ENCODE measurements at regions not wholly inside any gene's neighbourhood (a gene's known extent, or its start where the extent isn't known, plus 50 kb on each side); places are given as distances from the start of the nearest gene placed in this dataset.
"Not testable (repeated sequence)": the region's sequence is repeated elsewhere in the genome, so short reads cannot be mapped to it uniquely, and the experiment has no call there.

DNA sequence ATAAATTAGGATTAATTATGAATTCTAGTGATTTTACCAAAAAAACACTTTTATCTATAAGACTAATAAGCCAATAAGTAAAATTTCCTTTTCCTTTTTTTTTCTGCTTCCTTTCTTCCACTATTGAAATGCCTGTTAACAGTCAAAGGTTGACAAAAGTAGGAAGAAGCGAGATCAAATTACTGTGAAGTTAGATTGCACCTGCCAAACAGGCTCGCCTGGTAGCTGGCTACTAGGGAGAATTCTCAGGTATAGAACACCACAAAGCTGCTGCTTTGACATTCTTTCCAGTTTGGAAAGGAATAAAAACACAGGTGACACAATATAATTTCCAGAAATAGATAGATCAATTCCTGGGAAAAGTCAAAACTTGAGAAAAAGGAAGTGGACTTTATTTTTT lies 749.0 kb downstream of the NSUN3 start:
- H3K9me3 ChIP-seq (ENCODE audit: control insufficient read depth in 4 of 4, insufficient read depth in 3 of 4, low read length in 3 of 4): no peaks in the 10 kb centered on the region
- ATAC-seq (ENCODE audit: insufficient read depth, low FRiP score) (no peak), DNase-seq (peak in 2 of 3 donors; percentile 18 to 35)
- no peak overlapping the region for H3K4me3 ChIP-seq
- H3K4me1 ChIP-seq (ENCODE audit: control insufficient read depth in 5 of 5, insufficient read depth in 5 of 5, low read length in 5 of 5): no peaks in the 10 kb centered on the region
- H3K27me3 ChIP-seq (ENCODE audit: control insufficient read depth in 3 of 3, insufficient read depth in 3 of 3, low read length in 2 of 3): no peaks in the 10 kb centered on the region
- 73 to 81% methylated on average over 2 of the region's 2 CpGs for WGBS, 2 donors
- TF ChIP-seq CTCF (IDR thresholded peaks at IDR 0.05; ENCODE audit: control extremely low read depth, extremely low read depth): no peak
- H3K27ac ChIP-seq (ENCODE audit: low read depth in 1 of 2, low read length in 1 of 2): no peak overlapping the region
- H3K36me3 ChIP-seq (ENCODE audit: control insufficient read depth in 4 of 4, insufficient read depth in 4 of 4, low read length in 4 of 4): no peaks in the 10 kb centered on the region
- H3K9ac ChIP-seq (ENCODE audit: insufficient read depth in 1 of 2, low read length in 2 of 2): no peak overlapping the region

GRCh38 chr3:94821241-94821640 lies 758.4 kb downstream of the NSUN3 start:
- H3K4me1 ChIP-seq (ENCODE audit: control insufficient read depth in 5 of 5, insufficient read depth in 5 of 5, low read length in 5 of 5): no peaks in the 10 kb centered on the region
- WGBS, 2 donors: 60 to 71% methylated on average over 1 of the region's 1 CpG

GRCh38 chr3:94822298-94822697 lies 759.4 kb downstream of the NSUN3 start:
- DNase-seq (no peak), ATAC-seq (ENCODE audit: insufficient read depth, low FRiP score) (no peak)
- Histone ChIP-seq H3K9ac (ENCODE audit: insufficient read depth in 1 of 2, low read length in 2 of 2) (no peak overlapping the region), H3K4me3 (no peak overlapping the region), H3K36me3 (ENCODE audit: control insufficient read depth in 4 of 4, insufficient read depth in 4 of 4, low read length in 4 of 4) (no peaks in the 10 kb centered on the region), H3K9me3 (ENCODE audit: control insufficient read depth in 4 of 4, insufficient read depth in 3 of 4, low read length in 3 of 4) (peaks cover 0 to 1% (median 0%) of the 10 kb centered on the region in 4 donors), H3K4me1 (ENCODE audit: control insufficient read depth in 5 of 5, insufficient read depth in 5 of 5, low read length in 5 of 5) (no peaks in the 10 kb centered on the region), H3K27ac (ENCODE audit: low read depth in 1 of 2, low read length in 1 of 2) (no peak overlapping the region), H3K27me3 (ENCODE audit: control insufficient read depth in 3 of 3, insufficient read depth in 3 of 3, low read length in 2 of 3) (no peaks in the 10 kb centered on the region)
- TF ChIP-seq CTCF (IDR thresholded peaks at IDR 0.05; ENCODE audit: control extremely low read depth, extremely low read depth): no peak
- 57 to 69% methylated on average over 2 of the region's 2 CpGs for WGBS, 2 donors

More at GRCh38 chr3:94821241-94821640, 758.4 kb downstream of the NSUN3 start:
- Histone ChIP-seq H3K4me3 (no peak overlapping the region), H3K9me3 (ENCODE audit: control insufficient read depth in 4 of 4, insufficient read depth in 3 of 4, low read length in 3 of 4) (peaks cover 0 to 1% (median 0%) of the 10 kb centered on the region in 4 donors), H3K27me3 (ENCODE audit: control insufficient read depth in 3 of 3, insufficient read depth in 3 of 3, low read length in 2 of 3) (no peaks in the 10 kb centered on the region), H3K9ac (ENCODE audit: insufficient read depth in 1 of 2, low read length in 2 of 2) (no peak overlapping the region), H3K27ac (ENCODE audit: low read depth in 1 of 2, low read length in 1 of 2) (no peak overlapping the region), H3K36me3 (ENCODE audit: control insufficient read depth in 4 of 4, insufficient read depth in 4 of 4, low read length in 4 of 4) (no peaks in the 10 kb centered on the region)
- DNase-seq (no peak), ATAC-seq (ENCODE audit: insufficient read depth, low FRiP score) (no peak)
- no peak for TF ChIP-seq CTCF (IDR thresholded peaks at IDR 0.05; ENCODE audit: control extremely low read depth, extremely low read depth)

DNA sequence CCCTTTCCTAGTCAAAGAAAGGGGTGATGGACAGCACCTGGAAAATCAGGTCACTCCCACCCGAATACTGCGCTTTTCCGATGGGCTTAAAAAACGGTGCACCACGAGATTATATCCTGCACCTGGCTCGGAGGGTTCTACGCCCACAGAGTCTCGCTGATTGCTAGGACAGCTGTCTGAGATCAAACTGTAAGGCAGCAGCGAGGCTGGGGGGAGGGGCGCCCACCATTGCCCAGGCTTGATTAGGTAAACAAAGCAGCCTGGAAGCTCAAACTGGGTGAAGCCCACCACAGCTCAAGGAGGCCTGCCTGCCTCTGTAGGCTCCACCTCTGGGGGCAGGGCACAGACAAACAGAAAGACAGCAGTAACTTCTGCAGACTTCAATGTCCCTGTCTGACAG lies 783.4 kb downstream of the NSUN3 start:
- not testable (repeated sequence) for H3K27me3 ChIP-seq (ENCODE audit: control insufficient read depth in 3 of 3, insufficient read depth in 3 of 3, low read length in 2 of 3); H3K36me3 ChIP-seq (ENCODE audit: control insufficient read depth in 4 of 4, insufficient read depth in 4 of 4, low read length in 4 of 4); H3K4me1 ChIP-seq (ENCODE audit: control insufficient read depth in 5 of 5, insufficient read depth in 5 of 5, low read length in 5 of 5); H3K4me3 ChIP-seq; H3K9ac ChIP-seq (ENCODE audit: insufficient read depth in 1 of 2, low read length in 2 of 2); ATAC-seq (ENCODE audit: insufficient read depth, low FRiP score); DNase-seq; H3K27ac ChIP-seq (ENCODE audit: low read depth in 1 of 2, low read length in 1 of 2); H3K9me3 ChIP-seq (ENCODE audit: control insufficient read depth in 4 of 4, insufficient read depth in 3 of 4, low read length in 3 of 4)
- 87 to 92% methylated on average over 10 of the region's 10 CpGs for WGBS, 2 donors
